ENCODE measurements at regions not wholly inside any gene's neighbourhood (a gene's known extent, or its start where the extent isn't known, plus 50 kb on each side); places are given as distances from the start of the nearest gene placed in this dataset.

- TF ChIP-seq CTCF (conservative IDR thresholded peaks at IDR 0.05 in 1 of 2, IDR thresholded peaks at IDR 0.05 in 1 of 2; ENCODE audit: low read depth in 1 of 2, low read length in 2 of 2) (no peak), EZH2 (IDR thresholded peaks at IDR 0.05; ENCODE audit: low read length, missing control alignments) (no peak)
Observed at GRCh38 chr3:30524357-30525040, 81.9 kb upstream of the TGFBR2 start.

Measured in fibroblast of lung (primary cell).